Smooth muscle cell (in vitro differentiated cells): ENCODE measurements at regions not wholly inside any gene's neighbourhood (a gene's known extent, or its start where the extent isn't known, plus 50 kb on each side); places are given as distances from the start of the nearest gene placed in this dataset.

Experiments
- DNase-seq: peaks from one replicate; lab custom pipeline; 2025; ENCODE audit not compliant: unreplicated experiment; lab: John Stamatoyannopoulos, UW
- H2AFZ ChIP-seq: fragments of 200-600 bp; sonication (generic); 2 replicates; pipeline ENCODE4 v1.6.0; 2016; ENCODE audit warnings: antibody characterized with exemption, low read depth, mild to moderate bottlenecking
- H3F3A ChIP-seq: fragments of 200-600 bp; sonication (generic); 2 replicates; pipeline ENCODE4 v1.6.0; 2017; ENCODE audit warnings: antibody characterized with exemption, low read depth
- H3K27ac ChIP-seq: fragments of 200-600 bp; sonication (generic); 2 replicates; pipeline ENCODE4 v1.5.1; 2016; ENCODE audit warnings: low read depth, mild to moderate bottlenecking
- H3K27me3 ChIP-seq: fragments of 200-600 bp; sonication (generic); 2 replicates; pipeline ENCODE4 v1.6.1; 2016; ENCODE audit warnings: low read depth, mild to moderate bottlenecking
- H3K36me3 ChIP-seq: fragments of 200-600 bp; sonication (generic); 2 replicates; pipeline ENCODE4 v1.5.1; 2016; ENCODE audit warnings: low read depth
- H3K4me1 ChIP-seq: fragments of 200-600 bp; sonication (generic); 2 replicates; pipeline ENCODE4 v1.5.1; 2016; ENCODE audit warnings: low read depth
- H3K4me2 ChIP-seq: fragments of 200-600 bp; sonication (generic); 2 replicates; pipeline ENCODE4 v1.6.0; 2016; ENCODE audit warnings: mild to moderate bottlenecking
- H3K4me3 ChIP-seq: fragments of 200-600 bp; sonication (generic); 2 replicates; pipeline ENCODE4 v1.5.1; 2016; ENCODE audit warnings: mild to moderate bottlenecking
- H3K79me2 ChIP-seq: fragments of 200-600 bp; sonication (generic); 2 replicates; pipeline ENCODE4 v1.6.0; 2016; ENCODE audit warnings: low read depth, mild to moderate bottlenecking
- H3K9ac ChIP-seq: fragments of 200-600 bp; sonication (generic); 2 replicates; pipeline ENCODE4 v1.6.0; 2016; ENCODE audit warnings: low read depth
- H3K9me3 ChIP-seq: fragments of 200-600 bp; sonication (generic); replicated peaks from 2 replicates; pipeline ENCODE4 v1.5.1; 2016; ENCODE audit warnings: low read depth
- H4K20me1 ChIP-seq: fragments of 200-600 bp; sonication (generic); 2 replicates; pipeline ENCODE4 v1.6.0; 2016; ENCODE audit warnings: low read depth
- WGBS: methylation state at CpG from one replicate; pipeline ENCODE4 v1.1.7; 2016; ENCODE audit warnings: low lambda C conversion rate; 5-methylcytosine and 5-hydroxymethylcytosine counted together
- TF ChIP-seq, protein P1 (sequence below): fragments of 200-600 bp; sonication (generic); IDR thresholded peaks from 2 replicates; pipeline ENCODE4 v1.5.1; 2017; ENCODE audit warnings: borderline replicate concordance, mild to moderate bottlenecking, antibody characterized with exemption; ENCODE audit not compliant: insufficient read depth, poor library complexity, severe bottlenecking

DNA sequence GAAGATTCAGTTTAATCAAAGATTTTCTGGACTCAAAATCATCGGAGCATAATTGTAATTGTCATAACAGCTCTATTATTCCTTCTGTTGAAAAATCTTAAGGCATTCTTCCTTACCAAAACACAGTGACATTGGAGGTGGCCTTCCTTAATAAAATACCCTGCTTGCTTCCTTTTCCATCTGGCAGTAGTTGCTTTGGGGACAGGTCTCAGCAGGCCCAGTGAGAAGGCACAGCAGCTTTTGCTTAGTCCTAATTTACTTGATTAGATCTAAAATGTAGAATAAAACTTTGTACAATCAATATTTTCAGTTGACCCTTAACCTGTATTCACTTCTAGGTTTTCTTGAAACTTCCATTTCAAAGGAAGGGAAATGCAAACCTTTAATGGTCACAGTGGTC lies 471.6 kb downstream of the PCDH20 start:
- H2AFZ ChIP-seq: no peak overlapping the region
- no peak overlapping the region for H3K4me2 ChIP-seq
- H3K9me3 ChIP-seq: no peaks in the 10 kb centered on the region
- no peak overlapping the region for H3K9ac ChIP-seq
- H3K27ac ChIP-seq: no peak overlapping the region
- no peaks in the 10 kb centered on the region for H3F3A ChIP-seq
- TF ChIP-seq, protein P1, sequence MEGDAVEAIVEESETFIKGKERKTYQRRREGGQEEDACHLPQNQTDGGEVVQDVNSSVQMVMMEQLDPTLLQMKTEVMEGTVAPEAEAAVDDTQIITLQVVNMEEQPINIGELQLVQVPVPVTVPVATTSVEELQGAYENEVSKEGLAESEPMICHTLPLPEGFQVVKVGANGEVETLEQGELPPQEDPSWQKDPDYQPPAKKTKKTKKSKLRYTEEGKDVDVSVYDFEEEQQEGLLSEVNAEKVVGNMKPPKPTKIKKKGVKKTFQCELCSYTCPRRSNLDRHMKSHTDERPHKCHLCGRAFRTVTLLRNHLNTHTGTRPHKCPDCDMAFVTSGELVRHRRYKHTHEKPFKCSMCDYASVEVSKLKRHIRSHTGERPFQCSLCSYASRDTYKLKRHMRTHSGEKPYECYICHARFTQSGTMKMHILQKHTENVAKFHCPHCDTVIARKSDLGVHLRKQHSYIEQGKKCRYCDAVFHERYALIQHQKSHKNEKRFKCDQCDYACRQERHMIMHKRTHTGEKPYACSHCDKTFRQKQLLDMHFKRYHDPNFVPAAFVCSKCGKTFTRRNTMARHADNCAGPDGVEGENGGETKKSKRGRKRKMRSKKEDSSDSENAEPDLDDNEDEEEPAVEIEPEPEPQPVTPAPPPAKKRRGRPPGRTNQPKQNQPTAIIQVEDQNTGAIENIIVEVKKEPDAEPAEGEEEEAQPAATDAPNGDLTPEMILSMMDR: no peak
- H3K27me3 ChIP-seq: no peaks in the 10 kb centered on the region
- H4K20me1 ChIP-seq: no peaks in the 10 kb centered on the region
- no peak for DNase-seq
- no peaks in the 10 kb centered on the region for H3K36me3 ChIP-seq
- no peaks in the 10 kb centered on the region for H3K79me2 ChIP-seq
- H3K4me3 ChIP-seq: no peak overlapping the region
- H3K4me1 ChIP-seq: no peaks in the 10 kb centered on the region
- 85% methylated on average over 1 of the region's 1 CpG for WGBS

DNA sequence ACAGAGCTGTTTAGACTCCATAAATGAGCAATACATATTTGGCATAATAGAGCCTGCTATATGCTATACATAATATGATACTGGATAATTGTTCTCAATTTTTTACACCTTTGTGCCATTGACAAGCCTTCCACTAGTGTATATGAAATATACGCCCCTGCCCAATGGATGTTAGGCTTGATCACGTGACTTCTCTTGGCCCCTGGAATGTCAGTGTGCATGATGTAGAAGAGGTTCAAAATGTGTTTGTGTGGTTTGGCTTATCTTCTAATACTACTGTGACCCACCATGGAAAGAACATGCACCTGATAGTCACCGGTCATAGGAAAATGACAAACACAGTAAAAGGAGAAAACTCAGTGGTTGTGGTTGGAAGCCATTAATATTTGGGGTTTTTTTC lies 479.4 kb downstream of the PCDH20 start:
- no peaks in the 10 kb centered on the region for H4K20me1 ChIP-seq
- no peaks in the 10 kb centered on the region for H3K9me3 ChIP-seq
- H2AFZ ChIP-seq: no peak overlapping the region
- TF ChIP-seq, protein P1: no peak
- H3K27me3 ChIP-seq: peaks cover 5% of the 10 kb centered on the region
- H3K4me1 ChIP-seq: peaks cover 2% of the 10 kb centered on the region
- H3K79me2 ChIP-seq: no peaks in the 10 kb centered on the region
- no peak overlapping the region for H3K4me3 ChIP-seq
- DNase-seq: no peak
- H3K4me2 ChIP-seq: no peak overlapping the region
- H3F3A ChIP-seq: no peaks in the 10 kb centered on the region
- H3K27ac ChIP-seq: no peak overlapping the region
- H3K36me3 ChIP-seq: no peaks in the 10 kb centered on the region
- WGBS: 65% methylated on average over 3 of the region's 3 CpGs
- H3K9ac ChIP-seq: no peak overlapping the region

GRCh38 chr13:60933638-60934037 lies 482.0 kb downstream of the PCDH20 start:
- peaks cover 5% of the 10 kb centered on the region for H3K27me3 ChIP-seq
- TF ChIP-seq, protein P1: no peak

DNA sequence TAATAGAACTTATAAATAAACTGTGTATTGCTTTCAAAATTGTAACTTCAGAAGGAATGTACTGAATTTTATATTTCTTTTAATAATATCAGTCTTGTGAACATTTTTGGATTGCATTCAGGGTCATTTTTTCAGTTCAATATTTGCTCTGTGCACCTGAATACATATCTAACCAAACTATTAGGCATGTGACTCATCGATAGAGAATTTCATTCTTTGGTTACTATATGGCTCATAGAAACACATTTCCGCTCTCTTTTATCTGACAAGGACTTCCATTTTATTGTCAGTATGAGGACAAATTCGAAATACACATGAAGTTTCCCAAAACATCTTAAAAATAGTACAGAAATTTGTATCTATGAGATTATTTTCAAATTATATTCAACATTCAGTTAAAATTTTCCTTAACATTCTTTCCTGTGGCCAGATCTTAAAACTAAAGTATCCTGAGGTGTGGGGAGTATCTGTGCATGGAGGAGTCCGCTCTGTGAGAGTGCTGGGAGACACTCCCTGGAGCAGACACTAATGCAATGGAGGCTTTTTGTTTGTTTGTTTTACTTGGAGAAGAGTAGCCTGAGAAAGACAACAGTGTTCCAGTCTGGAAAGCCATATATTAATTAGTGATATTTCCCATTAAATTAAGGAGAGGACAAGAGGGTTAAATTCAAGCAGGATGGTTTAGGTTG lies 483.6 kb downstream of the PCDH20 start:
- peaks cover 2% of the 10 kb centered on the region for H3K4me1 ChIP-seq
- DNase-seq: no peak
- no peak overlapping the region for H3K27ac ChIP-seq
- H3K9me3 ChIP-seq: no peaks in the 10 kb centered on the region
- peaks cover 5% of the 10 kb centered on the region for H3K27me3 ChIP-seq
- no peak overlapping the region for H3K4me3 ChIP-seq
- H4K20me1 ChIP-seq: no peaks in the 10 kb centered on the region
- TF ChIP-seq, protein P1: no peak
- no peaks in the 10 kb centered on the region for H3K79me2 ChIP-seq
- H2AFZ ChIP-seq: no peak overlapping the region
- no peak overlapping the region for H3K9ac ChIP-seq
- no peaks in the 10 kb centered on the region for H3K36me3 ChIP-seq
- no peak overlapping the region for H3K4me2 ChIP-seq
- H3F3A ChIP-seq: no peaks in the 10 kb centered on the region
- WGBS: 67% methylated on average over 4 of the region's 4 CpGs

More at GRCh38 chr13:60933638-60934037, 482.0 kb downstream of the PCDH20 start:
- no peak overlapping the region for H2AFZ ChIP-seq
- no peaks in the 10 kb centered on the region for H3K36me3 ChIP-seq
- H4K20me1 ChIP-seq: no peaks in the 10 kb centered on the region
- no peak overlapping the region for H3K9ac ChIP-seq
- WGBS: 80% methylated on average over 2 of the region's 2 CpGs
- no peaks in the 10 kb centered on the region for H3K79me2 ChIP-seq
- no peak overlapping the region for H3K4me2 ChIP-seq
- H3F3A ChIP-seq: no peaks in the 10 kb centered on the region
- no peak overlapping the region for H3K27ac ChIP-seq
- H3K9me3 ChIP-seq: no peaks in the 10 kb centered on the region
- no peak overlapping the region for H3K4me3 ChIP-seq
- DNase-seq: no peak
- peaks cover 2% of the 10 kb centered on the region for H3K4me1 ChIP-seq
